Ishikawa (cell line): ENCODE measurements at regions not wholly inside any gene's neighbourhood (a gene's known extent, or its start where the extent isn't known, plus 50 kb on each side); places are given as distances from the start of the nearest gene placed in this dataset.

Experiments used
- CEBPB ChIP-seq: IDR thresholded peaks from 2 replicates; pipeline ENCODE4 v1.6.1; 2012
- CREB1 ChIP-seq: IDR thresholded peaks from 2 replicates; pipeline ENCODE4 v1.6.1; 2012; ENCODE audit warnings: low read depth
- EGR1 ChIP-seq: IDR thresholded peaks from 2 replicates; pipeline ENCODE4 v1.6.1; 2012
- EP300 ChIP-seq: IDR thresholded peaks from 2 replicates; pipeline ENCODE4 v1.6.1; 2012; ENCODE audit warnings: borderline replicate concordance
- FOXM1 ChIP-seq: IDR thresholded peaks from 2 replicates; pipeline ENCODE4 v1.6.1; 2012; ENCODE audit warnings: low read depth, borderline replicate concordance
- NFIC ChIP-seq: IDR thresholded peaks from 2 replicates; pipeline ENCODE4 v1.6.1; 2012
- RAD21 ChIP-seq: IDR thresholded peaks from 2 replicates; pipeline ENCODE4 v1.6.1; 2012; ENCODE audit warnings: low read depth
- TAF1 ChIP-seq: IDR thresholded peaks from 2 replicates; pipeline ENCODE4 v1.6.1; 2012; ENCODE audit warnings: low read depth, mild to moderate bottlenecking
- TCF12 ChIP-seq: IDR thresholded peaks from 2 replicates; pipeline ENCODE4 v1.6.1; 2012; ENCODE audit warnings: low read depth
- TEAD4 ChIP-seq: IDR thresholded peaks from 2 replicates; pipeline ENCODE4 v1.6.1; 2012
- YY1 ChIP-seq: IDR thresholded peaks from 2 replicates; pipeline ENCODE4 v1.6.1; 2012; ENCODE audit warnings: low read depth
- ZBTB7A ChIP-seq: IDR thresholded peaks from 2 replicates; pipeline ENCODE4 v1.6.1; 2012; ENCODE audit warnings: low read depth
- TF ChIP-seq, protein P1 (sequence below): IDR thresholded peaks from 2 replicates; pipeline ENCODE4 v1.6.1; 2012; ENCODE audit warnings: low read depth, mild to moderate bottlenecking
- TF ChIP-seq, protein P2 (sequence below): IDR thresholded peaks from 2 replicates; pipeline ENCODE4 v1.6.1; 2012
- TF ChIP-seq, protein P3 (sequence below): IDR thresholded peaks from 2 replicates; pipeline ENCODE4 v1.6.1; 2012

DNA sequence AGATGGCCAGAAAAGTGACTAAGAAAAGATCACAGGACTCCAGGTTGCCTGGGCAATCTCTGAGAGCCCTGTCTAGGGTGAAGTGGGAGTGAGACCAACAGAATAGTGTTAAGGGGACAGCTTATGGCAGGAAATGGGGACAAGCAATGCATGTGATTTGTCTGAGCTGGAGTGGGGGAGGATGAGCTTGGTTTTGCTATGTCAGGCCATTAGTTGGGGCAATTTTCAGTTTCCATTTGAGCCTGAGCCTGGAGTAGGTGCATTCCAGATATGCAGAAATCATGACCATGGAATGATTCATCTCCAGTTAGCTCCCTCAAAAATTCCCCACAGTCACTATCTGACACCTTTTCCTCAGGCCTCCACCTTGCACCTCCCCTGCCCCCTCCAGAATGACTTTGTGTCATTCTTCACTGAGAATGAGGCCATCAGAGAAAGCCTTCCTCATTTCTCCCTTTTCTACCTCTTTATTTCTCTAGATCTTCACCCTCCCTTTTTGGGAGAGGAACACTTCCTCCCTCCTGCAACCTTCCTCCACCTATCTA lies 150.9 kb upstream of the PLEKHG7 start:
- TF ChIP-seq NFIC (no peak), TEAD4 (no peak), TCF12 (no peak)

DNA sequence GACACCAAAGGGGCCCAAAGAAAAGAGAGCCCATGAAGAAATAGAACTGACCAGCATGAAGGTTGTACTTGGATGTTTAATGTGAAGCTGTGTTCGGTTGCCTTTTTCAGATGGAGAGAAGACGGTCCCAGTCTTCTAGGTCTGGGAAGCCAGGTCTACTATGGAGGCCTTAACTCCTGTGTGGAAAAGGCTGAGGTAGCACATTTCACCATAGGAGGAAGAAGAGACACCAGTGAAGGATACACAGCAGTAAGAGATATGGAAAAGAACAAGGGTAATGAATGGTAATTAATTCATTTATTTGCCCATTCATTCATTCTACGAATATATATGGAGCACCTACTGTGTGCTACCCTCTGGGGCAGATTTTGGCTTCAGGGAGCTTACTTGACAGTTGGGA lies 151.6 kb upstream of the PLEKHG7 start:
- TF ChIP-seq, protein P1, sequence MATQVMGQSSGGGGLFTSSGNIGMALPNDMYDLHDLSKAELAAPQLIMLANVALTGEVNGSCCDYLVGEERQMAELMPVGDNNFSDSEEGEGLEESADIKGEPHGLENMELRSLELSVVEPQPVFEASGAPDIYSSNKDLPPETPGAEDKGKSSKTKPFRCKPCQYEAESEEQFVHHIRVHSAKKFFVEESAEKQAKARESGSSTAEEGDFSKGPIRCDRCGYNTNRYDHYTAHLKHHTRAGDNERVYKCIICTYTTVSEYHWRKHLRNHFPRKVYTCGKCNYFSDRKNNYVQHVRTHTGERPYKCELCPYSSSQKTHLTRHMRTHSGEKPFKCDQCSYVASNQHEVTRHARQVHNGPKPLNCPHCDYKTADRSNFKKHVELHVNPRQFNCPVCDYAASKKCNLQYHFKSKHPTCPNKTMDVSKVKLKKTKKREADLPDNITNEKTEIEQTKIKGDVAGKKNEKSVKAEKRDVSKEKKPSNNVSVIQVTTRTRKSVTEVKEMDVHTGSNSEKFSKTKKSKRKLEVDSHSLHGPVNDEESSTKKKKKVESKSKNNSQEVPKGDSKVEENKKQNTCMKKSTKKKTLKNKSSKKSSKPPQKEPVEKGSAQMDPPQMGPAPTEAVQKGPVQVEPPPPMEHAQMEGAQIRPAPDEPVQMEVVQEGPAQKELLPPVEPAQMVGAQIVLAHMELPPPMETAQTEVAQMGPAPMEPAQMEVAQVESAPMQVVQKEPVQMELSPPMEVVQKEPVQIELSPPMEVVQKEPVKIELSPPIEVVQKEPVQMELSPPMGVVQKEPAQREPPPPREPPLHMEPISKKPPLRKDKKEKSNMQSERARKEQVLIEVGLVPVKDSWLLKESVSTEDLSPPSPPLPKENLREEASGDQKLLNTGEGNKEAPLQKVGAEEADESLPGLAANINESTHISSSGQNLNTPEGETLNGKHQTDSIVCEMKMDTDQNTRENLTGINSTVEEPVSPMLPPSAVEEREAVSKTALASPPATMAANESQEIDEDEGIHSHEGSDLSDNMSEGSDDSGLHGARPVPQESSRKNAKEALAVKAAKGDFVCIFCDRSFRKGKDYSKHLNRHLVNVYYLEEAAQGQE, result no peak
- TF ChIP-seq EP300 (no peak), TEAD4 (no peak), TAF1 (no peak), CEBPB (no peak), CREB1 (no peak), NFIC (no peak), EGR1 (no peak), TCF12 (no peak), FOXM1 (no peak)
- TF ChIP-seq, protein P2, sequence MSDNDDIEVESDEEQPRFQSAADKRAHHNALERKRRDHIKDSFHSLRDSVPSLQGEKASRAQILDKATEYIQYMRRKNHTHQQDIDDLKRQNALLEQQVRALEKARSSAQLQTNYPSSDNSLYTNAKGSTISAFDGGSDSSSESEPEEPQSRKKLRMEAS, result no peak

DNA sequence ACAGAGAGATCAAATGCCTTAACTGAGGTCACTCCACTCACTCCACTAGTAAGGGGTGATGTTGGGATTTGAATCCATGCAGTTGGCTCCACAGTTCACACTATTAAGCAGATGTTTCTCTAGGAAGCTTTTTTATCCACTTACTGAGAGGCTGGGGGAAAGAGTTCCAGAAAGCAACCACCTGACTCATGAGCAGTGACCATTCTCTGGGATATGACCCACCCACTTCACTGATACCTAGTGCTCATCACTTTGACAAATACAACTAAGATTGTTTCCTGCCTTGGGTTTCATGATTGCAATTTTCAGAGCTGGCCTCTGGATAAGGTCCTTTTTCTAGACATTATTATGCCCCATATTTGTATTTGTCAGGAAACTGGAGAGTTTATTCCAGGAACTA lies 152.1 kb upstream of the PLEKHG7 start:
- TF ChIP-seq, protein P1, result no peak
- TF ChIP-seq TCF12, result no peak
- no peak for TF ChIP-seq EGR1
- no peak for TF ChIP-seq YY1
- TF ChIP-seq CEBPB, result no peak
- no peak for TF ChIP-seq EP300
- no peak for TF ChIP-seq ZBTB7A
- TF ChIP-seq, protein P3, sequence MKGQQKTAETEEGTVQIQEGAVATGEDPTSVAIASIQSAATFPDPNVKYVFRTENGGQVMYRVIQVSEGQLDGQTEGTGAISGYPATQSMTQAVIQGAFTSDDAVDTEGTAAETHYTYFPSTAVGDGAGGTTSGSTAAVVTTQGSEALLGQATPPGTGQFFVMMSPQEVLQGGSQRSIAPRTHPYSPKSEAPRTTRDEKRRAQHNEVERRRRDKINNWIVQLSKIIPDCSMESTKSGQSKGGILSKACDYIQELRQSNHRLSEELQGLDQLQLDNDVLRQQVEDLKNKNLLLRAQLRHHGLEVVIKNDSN, result no peak
- TF ChIP-seq, protein P2, result no peak
- TF ChIP-seq RAD21, result no peak
- TF ChIP-seq TEAD4, result no peak

DNA sequence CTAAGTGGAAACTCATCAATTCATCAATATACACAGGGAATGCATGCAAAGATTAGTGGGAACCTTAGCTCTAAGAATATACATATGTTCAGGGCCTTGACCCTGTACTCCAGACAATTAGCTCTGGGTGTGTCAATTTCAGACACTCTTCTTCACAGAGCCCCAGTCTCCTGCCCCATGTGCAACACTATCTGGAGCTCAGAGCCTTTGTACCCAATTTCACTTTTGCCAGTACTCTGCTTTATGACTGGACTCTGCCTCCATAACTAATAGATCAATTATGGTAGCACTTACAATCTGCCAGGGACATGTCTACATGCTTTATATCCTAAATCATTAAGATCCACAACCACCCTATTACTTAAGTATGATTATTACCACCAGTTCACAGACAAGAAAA lies 152.5 kb upstream of the PLEKHG7 start:
- no peak for TF ChIP-seq FOXM1
- TF ChIP-seq YY1, result no peak
- TF ChIP-seq, protein P1, result no peak
- TF ChIP-seq, protein P2, result no peak
- no peak for TF ChIP-seq EGR1
- TF ChIP-seq TCF12, result no peak
- no peak for TF ChIP-seq ZBTB7A
- TF ChIP-seq TAF1, result no peak
- no peak for TF ChIP-seq EP300
- no peak for TF ChIP-seq CREB1
- TF ChIP-seq, protein P3, result no peak

DNA sequence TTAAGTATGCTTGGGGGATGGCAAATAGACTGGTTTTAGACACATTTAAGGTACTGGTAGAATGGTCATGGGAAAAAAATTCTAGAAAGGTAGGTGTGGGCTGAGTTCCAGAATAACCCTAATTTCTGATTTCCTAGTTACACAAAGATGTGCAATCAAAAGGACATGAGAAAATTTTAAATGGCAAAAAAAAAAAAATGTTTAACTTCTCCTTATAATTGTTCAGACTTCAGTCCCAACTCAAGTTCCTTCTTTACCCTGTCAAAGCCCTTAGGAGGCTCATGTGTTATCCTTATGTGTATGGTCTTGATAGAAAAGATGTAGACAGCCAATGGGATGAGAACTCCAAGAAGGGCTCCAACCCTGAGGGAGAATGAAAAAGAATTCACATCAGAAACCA lies 153.3 kb upstream of the PLEKHG7 start:
- TF ChIP-seq RAD21 (no peak), EP300 (no peak), CEBPB (no peak), TEAD4 (no peak), TAF1 (no peak), ZBTB7A (no peak), NFIC (no peak), EGR1 (no peak), CREB1 (no peak), TCF12 (no peak), YY1 (no peak), FOXM1 (no peak)
- TF ChIP-seq, protein P2, result no peak
- TF ChIP-seq, protein P1, result no peak
- TF ChIP-seq, protein P3, result no peak
